BJ (cell line): ENCODE measurements at regions not wholly inside any gene's neighbourhood (a gene's known extent, or its start where the extent isn't known, plus 50 kb on each side); places are given as distances from the start of the nearest gene placed in this dataset.

ENCODE experiments used
- CTCF ChIA-PET: fragments of 350-600 bp; formaldehyde crosslinking; extraction: SDS; loops from one replicate; lab custom pipeline; 2021; ENCODE audit warnings: antibody characterized with exemption, inconsistent platforms; lab: Yijun Ruan, JAX
- POLR2A ChIA-PET: fragments of 300-600 bp; sonication (Branson Sonifier 250); formaldehyde crosslinking; extraction: SDS; loops from one replicate; lab custom pipeline; 2021; ENCODE audit warnings: antibody characterized with exemption; lab: Charles Lee
- DNase-seq: peaks from one replicate; pipeline ENCODE4 v3.0.0-alpha.2; 2011; ENCODE audit warnings: low read depth
- H3K27me3 ChIP-seq: 2 replicates; pipeline ENCODE4 v1.6.0; 2011; ENCODE audit warnings: low read length; ENCODE audit not compliant: control insufficient read depth, insufficient read depth
- H3K36me3 ChIP-seq: 2 replicates; pipeline ENCODE4 v1.5.1; 2011; ENCODE audit warnings: low read length; ENCODE audit not compliant: control insufficient read depth, insufficient read depth
- H3K4me3 ChIP-seq: 2 replicates; pipeline ENCODE4 v1.5.1; 2011; ENCODE audit warnings: low read depth, mild to moderate bottlenecking, control low read depth, low read length
- TF ChIP-seq, protein P1 (sequence below): IDR thresholded peaks from 2 replicates; pipeline ENCODE4 v1.5.1; 2011; ENCODE audit warnings: low read depth, mild to moderate bottlenecking, control low read depth, inconsistent platforms, low read length, moderate library complexity; ENCODE audit not compliant: insufficient read depth

DNA sequence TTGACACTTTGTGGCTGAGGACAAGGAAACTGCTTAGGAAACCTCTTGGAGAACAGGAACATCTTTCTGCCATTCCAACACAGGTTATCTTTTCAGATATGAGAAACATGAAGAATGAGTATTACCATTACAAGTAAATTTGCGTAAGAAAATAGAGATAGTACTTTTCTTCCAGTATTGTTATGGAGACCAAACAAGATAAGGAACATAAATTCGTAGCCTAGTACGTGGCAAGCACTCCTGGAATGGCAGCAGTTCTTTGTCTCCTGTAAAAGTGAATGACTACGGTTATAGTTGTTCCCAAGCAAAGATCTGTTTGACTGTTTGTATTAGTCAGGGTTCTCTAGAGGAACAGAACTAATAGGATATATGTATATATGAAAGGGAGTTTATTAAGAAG, 843.1 kb downstream of the STIM2 start:
- ChIA-PET POLR2A (no interaction called here), CTCF (no interaction called here)
- H3K36me3 ChIP-seq, result no peaks in the 10 kb centered on the region
- DNase-seq, result no peak
- no peaks in the 10 kb centered on the region for H3K27me3 ChIP-seq
- H3K4me3 ChIP-seq, result no peak overlapping the region
- TF ChIP-seq, protein P1, sequence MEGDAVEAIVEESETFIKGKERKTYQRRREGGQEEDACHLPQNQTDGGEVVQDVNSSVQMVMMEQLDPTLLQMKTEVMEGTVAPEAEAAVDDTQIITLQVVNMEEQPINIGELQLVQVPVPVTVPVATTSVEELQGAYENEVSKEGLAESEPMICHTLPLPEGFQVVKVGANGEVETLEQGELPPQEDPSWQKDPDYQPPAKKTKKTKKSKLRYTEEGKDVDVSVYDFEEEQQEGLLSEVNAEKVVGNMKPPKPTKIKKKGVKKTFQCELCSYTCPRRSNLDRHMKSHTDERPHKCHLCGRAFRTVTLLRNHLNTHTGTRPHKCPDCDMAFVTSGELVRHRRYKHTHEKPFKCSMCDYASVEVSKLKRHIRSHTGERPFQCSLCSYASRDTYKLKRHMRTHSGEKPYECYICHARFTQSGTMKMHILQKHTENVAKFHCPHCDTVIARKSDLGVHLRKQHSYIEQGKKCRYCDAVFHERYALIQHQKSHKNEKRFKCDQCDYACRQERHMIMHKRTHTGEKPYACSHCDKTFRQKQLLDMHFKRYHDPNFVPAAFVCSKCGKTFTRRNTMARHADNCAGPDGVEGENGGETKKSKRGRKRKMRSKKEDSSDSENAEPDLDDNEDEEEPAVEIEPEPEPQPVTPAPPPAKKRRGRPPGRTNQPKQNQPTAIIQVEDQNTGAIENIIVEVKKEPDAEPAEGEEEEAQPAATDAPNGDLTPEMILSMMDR, result no peak

DNA sequence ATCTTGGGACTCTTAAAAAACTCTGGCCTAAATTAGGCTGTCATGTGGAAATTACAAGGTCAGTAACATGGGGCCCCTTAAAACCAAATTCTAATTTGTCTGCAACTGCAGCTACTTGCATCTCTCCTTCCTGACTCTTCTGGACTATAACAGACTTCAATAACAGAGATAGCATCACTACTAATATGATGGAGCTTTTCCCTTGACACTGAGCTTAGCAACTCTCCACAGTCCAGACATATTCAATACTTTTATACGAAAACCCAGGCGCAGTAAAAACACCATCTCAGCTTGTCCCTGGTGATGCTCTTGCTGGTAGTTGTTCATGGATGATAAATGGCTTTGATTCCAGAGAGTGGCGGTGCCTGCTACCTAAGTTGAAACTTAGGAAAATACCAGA, 850.4 kb downstream of the STIM2 start:
- ChIA-PET CTCF (no interaction called here), POLR2A (no interaction called here)
- H3K36me3 ChIP-seq, result no peaks in the 10 kb centered on the region
- DNase-seq, result no peak
- no peaks in the 10 kb centered on the region for H3K27me3 ChIP-seq
- TF ChIP-seq, protein P1, result no peak
- H3K4me3 ChIP-seq, result no peak overlapping the region

DNA sequence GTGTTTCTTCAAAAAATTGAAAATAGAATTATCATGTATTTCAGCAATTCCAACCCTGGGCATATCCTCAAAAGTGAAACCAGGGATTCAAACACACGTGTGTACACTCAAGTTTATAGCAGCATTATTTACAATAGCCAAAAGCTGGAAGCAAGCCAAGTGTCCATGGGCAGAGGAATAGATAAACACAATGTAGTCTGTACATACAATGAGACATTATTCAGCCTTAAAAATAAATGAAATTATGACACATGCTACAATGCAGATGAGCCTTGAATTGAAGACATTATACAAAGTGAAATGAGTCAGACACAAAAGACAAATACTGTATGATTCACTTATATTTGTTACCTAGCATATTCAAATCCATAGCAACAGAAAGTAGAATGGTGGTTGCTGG, 853.4 kb downstream of the STIM2 start:
- no peak overlapping the region for H3K4me3 ChIP-seq
- no peak for DNase-seq
- H3K27me3 ChIP-seq, result no peaks in the 10 kb centered on the region
- ChIA-PET POLR2A (no interaction called here), CTCF (no interaction called here)
- H3K36me3 ChIP-seq, result no peaks in the 10 kb centered on the region
- TF ChIP-seq, protein P1, result no peak

DNA sequence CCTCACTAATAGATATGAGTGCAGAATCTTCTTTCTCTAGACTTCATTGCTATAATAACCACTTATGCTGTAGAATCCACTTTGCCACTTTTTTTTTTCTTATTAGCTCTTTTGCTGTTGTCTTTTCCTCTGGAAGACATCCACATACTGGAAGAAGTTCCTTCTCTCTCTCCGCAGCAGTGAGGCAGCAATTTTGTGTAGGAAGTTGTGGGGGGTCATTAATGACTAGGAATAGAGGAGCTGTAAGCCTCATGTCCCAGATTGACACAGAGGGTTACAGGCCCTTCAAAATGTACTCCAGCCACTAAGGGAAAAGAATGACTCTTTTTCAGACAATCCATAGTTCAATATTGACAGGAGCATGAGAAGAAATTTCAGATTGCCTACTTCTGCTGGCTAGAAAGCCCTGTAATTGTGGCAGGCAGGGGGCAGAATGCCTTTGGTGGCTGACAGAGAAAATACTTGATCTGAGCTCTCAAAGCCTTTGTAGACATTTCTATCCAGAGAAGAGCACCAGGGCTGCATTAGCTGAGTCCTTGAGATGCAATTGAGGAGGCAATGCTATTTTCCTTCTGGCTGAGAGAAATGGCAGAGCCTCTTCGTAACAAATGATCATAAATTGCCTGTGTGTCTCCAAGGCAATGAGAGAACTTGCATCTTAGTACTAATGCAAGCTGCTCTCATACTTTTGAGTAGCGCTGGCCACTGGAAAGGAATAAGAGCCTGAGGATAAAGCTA, 856.2 kb downstream of the STIM2 start:
- no peaks in the 10 kb centered on the region for H3K27me3 ChIP-seq
- CTCF ChIA-PET, result no interaction called here
- no peak for DNase-seq
- TF ChIP-seq, protein P1, result no peak
- H3K4me3 ChIP-seq, result no peak overlapping the region
- POLR2A ChIA-PET, result no interaction called here
- no peaks in the 10 kb centered on the region for H3K36me3 ChIP-seq

DNA sequence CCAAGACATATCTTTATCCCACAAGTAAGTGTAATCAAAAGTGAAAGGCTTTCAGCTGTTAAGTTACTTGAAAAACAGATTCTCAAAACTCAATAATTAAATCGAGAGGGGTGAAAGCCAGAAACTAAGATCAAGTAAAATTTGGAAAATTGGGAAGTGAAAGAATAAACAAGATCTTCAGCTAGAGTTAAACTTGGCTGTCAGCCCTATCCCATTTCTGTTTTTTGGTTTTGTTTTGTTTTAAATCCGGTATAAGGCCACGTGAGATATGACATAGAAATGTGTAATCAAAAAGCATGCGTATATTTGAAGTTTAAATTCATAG, 856.8 kb downstream of the STIM2 start:
- TF ChIP-seq, protein P1, result no peak
- Histone ChIP-seq H3K36me3 (no peaks in the 10 kb centered on the region), H3K27me3 (no peaks in the 10 kb centered on the region), H3K4me3 (no peak overlapping the region)
- CTCF ChIA-PET, result no interaction called here
- no peak for DNase-seq
- POLR2A ChIA-PET, result no interaction called here
